ENCODE measurements at regions not wholly inside any gene's neighbourhood (a gene's known extent, or its start where the extent isn't known, plus 50 kb on each side); places are given as distances from the start of the nearest gene placed in this dataset.

GRCh38 chr4:64146030-64146429, 263.2 kb downstream of the TECRL start:
- Histone ChIP-seq H3K27me3 (no peaks in the 10 kb centered on the region), H3K4me1 (no peaks in the 10 kb centered on the region), H3K36me3 (no peaks in the 10 kb centered on the region), H3K27ac (no peak overlapping the region), H3K4me3 (no peak overlapping the region), H3K9me3 (peaks cover 0 to 18% (median 0%) of the 10 kb centered on the region in 4 donors)
- no peak for TF ChIP-seq CTCF (IDR thresholded peaks at IDR 0.05)
- TF ChIP-seq EP300 (IDR thresholded peaks at IDR 0.05): no peak
- no peak for TF ChIP-seq POLR2A (IDR thresholded peaks at IDR 0.05)
- DNase-seq (ENCODE audit: low spot score in 2 of 2): no peak
- WGBS, 2 donors: 79 to 88% methylated on average over 3 of the region's 3 CpGs

- Histone ChIP-seq H3K36me3 (no peaks in the 10 kb centered on the region), H3K9me3 (peaks cover 0 to 18% (median 0%) of the 10 kb centered on the region in 4 donors), H3K4me1 (no peaks in the 10 kb centered on the region), H3K27me3 (no peaks in the 10 kb centered on the region), H3K27ac (no peak overlapping the region), H3K4me3 (no peak overlapping the region)
- WGBS, 2 donors: 71 to 74% methylated on average over 1 of the region's 1 CpG
- no peak for DNase-seq (ENCODE audit: low spot score in 2 of 2)
- TF ChIP-seq EP300 (IDR thresholded peaks at IDR 0.05): no peak
- no peak for TF ChIP-seq POLR2A (IDR thresholded peaks at IDR 0.05)
- no peak for TF ChIP-seq CTCF (IDR thresholded peaks at IDR 0.05)
Measured at GRCh38 chr4:64144994-64145393, 264.3 kb downstream of the TECRL start.

- no peak overlapping the region for H3K27ac ChIP-seq
- no peaks in the 10 kb centered on the region for H3K27me3 ChIP-seq
- no peaks in the 10 kb centered on the region for H3K36me3 ChIP-seq
- no peak for TF ChIP-seq POLR2A (IDR thresholded peaks at IDR 0.05)
- TF ChIP-seq CTCF (IDR thresholded peaks at IDR 0.05): no peak
- no peak for TF ChIP-seq EP300 (IDR thresholded peaks at IDR 0.05)
- DNase-seq (ENCODE audit: low spot score in 2 of 2): no peak
- H3K4me1 ChIP-seq: no peaks in the 10 kb centered on the region
- 45 to 60% methylated on average over 4 of the region's 4 CpGs for WGBS, 2 donors
- no peaks in the 10 kb centered on the region for H3K9me3 ChIP-seq
- H3K4me3 ChIP-seq: no peak overlapping the region
Measured at GRCh38 chr4:64130907-64131306, 278.3 kb downstream of the TECRL start.

- DNase-seq (ENCODE audit: low spot score in 2 of 2): no peak
- Histone ChIP-seq H3K4me3 (no peak overlapping the region), H3K27me3 (no peaks in the 10 kb centered on the region), H3K9me3 (peaks cover 0 to 12% (median 0%) of the 10 kb centered on the region in 4 donors), H3K27ac (no peak overlapping the region), H3K36me3 (no peaks in the 10 kb centered on the region), H3K4me1 (no peaks in the 10 kb centered on the region)
- TF ChIP-seq CTCF (IDR thresholded peaks at IDR 0.05) (no peak), EP300 (IDR thresholded peaks at IDR 0.05) (no peak), POLR2A (IDR thresholded peaks at IDR 0.05) (no peak)
- WGBS, 2 donors: 36 to 38% methylated on average over 1 of the region's 1 CpG
Measured at GRCh38 chr4:64125354-64125753, 283.9 kb downstream of the TECRL start.

GRCh38 chr4:64121803-64122202, 287.4 kb downstream of the TECRL start:
- no peaks in the 10 kb centered on the region for H3K36me3 ChIP-seq
- DNase-seq (ENCODE audit: low spot score in 2 of 2): no peak
- H3K4me1 ChIP-seq: no peaks in the 10 kb centered on the region
- H3K9me3 ChIP-seq: peaks cover 0 to 24% (median 0%) of the 10 kb centered on the region in 4 donors
- no peaks in the 10 kb centered on the region for H3K27me3 ChIP-seq
- TF ChIP-seq EP300 (IDR thresholded peaks at IDR 0.05): no peak
- no peak for TF ChIP-seq CTCF (IDR thresholded peaks at IDR 0.05)
- TF ChIP-seq POLR2A (IDR thresholded peaks at IDR 0.05): no peak
- 91 to 93% methylated on average over 4 of the region's 4 CpGs for WGBS, 2 donors
- H3K27ac ChIP-seq: no peak overlapping the region
- H3K4me3 ChIP-seq: no peak overlapping the region
